Embryonic facial prominence (tissue), 1 donor: ENCODE measurements at regions not wholly inside any gene's neighbourhood (a gene's known extent, or its start where the extent isn't known, plus 50 kb on each side); places are given as distances from the start of the nearest gene placed in this dataset.
"Not testable (repeated sequence)": the region's sequence is repeated elsewhere in the genome, so short reads cannot be mapped to it uniquely, and the experiment has no call there.

Experiments used
- DNase-seq: peaks from one replicate; pipeline ENCODE4 v3.0.0-alpha.2; 2016; ENCODE audit errors: extremely low spot score

DNA sequence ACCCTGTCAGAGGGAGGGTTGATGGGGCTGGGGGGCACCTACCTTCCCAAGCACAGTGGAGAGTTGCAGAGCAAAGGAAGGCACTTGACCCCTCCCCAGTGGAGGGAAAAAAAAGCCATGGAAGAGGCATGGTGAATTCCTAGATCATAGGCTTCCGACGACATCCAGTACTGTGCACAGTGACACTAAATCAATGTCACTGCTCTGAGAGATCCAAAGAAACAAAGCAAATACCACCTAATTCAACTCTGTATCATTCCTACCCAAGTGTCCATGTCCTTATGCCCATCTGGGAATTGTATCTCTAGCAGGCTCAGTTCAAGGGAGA lies 344.2 kb upstream of the NCAM1 start:
- no peak for DNase-seq

- DNase-seq = no peak
These were observed 343.0 kb upstream of the NCAM1 start for GRCh38 chr11:112617977-112618826.

DNA sequence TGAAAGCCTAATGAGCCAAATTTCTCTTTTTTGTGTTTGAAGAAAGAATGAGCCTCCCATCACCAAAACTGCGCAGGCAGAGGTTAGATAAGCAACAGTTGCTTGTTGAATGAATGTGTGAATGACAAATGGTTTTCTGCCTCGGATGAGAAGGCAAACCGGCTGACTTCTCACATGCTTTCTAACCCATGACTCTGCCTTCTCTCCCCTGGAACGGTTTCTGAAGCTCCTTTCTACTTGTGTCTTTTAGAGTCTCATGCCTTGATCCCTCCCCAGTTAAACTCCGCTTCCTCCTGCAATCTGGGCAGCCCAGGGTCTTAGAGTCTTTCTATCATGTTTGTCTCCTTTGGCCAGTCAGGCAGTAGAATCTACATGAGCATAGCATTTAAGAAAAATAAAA lies 342.1 kb upstream of the NCAM1 start:
- no peak for DNase-seq

DNA sequence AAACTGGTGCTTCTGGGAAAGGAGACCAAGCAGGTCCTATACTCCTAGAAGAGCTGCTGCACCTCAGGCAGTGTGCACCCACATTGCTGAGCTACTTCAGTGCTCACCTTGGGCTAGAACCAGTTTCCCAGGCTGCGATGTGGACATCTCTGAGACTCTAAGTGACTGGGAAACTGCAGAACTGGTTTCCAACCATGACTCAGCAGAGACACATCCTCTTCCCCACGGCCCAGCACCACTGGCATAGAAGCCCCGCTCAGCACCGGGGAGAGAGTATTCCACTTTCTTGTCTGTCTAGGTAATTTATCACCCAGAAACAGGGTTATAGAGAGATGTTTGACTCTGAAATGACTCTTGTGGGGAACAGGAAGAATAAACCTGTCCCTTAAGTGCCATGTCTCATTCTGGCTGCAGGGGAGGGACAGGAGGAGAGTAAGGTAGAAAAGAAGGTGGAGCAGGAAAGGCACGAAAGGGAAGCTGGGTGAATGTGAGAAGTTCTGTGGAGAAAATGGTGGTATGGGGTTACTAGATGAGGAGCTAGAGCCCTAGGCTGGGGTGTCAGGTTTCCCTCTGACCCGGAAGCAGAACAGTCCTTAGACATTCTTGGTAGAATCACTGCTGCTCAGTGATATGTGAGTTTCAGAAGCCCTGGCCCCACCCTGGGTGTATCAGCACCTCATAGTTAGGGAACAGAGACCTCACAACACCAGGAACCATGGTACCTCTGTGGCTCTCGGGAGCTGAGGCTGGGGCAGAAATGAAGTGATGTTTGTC lies 340.4 kb upstream of the NCAM1 start:
- no peak for DNase-seq

DNA sequence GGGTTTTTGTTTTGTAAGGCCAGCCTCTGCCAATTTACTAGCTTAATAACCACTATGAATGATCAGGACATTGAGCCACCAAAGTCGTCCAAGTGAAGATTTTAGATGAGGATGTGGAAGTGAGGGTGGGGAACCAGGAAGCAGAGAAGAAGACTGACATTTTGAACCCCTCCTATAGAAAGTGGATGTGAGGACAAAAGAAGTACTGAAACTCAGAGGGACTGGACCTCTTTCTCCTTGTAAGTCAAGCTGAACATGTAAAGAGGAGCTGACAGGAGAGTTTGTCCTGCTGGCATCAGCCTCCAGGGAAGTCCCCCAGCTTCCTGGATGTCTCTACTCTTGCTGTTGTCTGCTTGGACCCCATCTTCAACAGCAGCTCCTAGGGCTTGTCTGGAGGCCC lies 338.2 kb upstream of the NCAM1 start:
- no peak for DNase-seq

- DNase-seq = no peak
These were observed 336.8 kb upstream of the NCAM1 start for GRCh38 chr11:112624431-112624830.

DNA sequence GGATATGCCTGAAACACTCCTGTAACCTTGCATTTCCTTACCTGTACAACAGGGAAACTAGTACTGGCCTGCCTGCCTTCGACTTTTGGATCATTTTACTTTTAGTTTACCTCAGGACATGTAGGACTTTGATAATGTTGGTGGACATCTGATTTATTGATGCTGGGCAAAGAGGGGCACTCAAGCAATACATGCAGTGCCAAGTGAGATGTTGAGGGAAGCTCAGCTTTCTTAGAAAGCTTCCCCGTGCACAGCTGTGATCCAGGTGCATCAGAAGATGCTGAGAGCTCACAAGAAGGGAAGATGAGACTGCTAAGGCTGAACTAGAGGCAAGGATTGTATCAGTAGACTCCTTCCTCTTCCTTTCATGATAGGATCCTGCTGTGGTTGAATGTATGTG lies 336.2 kb upstream of the NCAM1 start:
- DNase-seq = not testable (repeated sequence)

DNA sequence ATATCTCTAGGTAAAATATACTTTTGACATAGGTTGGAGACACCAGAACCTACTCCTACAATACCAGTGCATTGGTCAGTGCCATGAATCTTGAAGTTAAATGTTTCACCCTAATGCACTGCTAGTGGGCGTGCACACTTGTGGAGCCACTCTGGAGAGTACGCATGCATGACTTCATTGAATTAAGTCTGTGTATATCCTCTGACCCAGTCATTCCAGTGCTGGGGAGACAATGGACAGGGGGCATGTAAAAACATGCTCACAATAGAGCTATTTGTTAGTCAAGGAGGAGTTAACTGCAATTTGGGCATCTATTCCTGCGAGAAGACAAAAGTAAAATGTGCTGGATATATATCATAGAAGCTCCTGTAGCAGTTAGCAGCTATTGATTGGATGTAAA lies 335.4 kb upstream of the NCAM1 start:
- DNase-seq = no peak

DNA sequence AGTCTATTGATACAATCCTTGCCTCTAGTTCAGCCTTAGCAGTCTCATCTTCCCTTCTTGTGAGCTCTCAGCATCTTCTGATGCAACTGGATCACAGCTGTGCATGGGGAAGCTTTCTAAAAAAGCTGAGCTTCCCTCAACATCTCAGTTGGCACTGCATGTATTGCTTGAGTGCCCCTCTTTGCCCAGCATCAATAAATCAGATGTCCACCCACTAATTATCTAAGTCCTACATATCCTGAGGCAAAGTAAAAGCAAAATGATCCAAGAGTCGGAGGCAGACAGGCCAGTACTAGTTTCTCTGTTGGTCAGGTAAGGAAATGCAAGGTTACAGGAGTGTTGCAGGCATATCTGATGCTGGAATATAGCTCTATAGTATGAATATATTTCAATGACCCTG lies 334.5 kb upstream of the NCAM1 start:
- no peak for DNase-seq

- no peak for DNase-seq
These were observed 333.6 kb upstream of the NCAM1 start for GRCh38 chr11:112627588-112628045.

GRCh38 chr11:112628676-112629075 lies 332.5 kb upstream of the NCAM1 start:
- DNase-seq = no peak

DNA sequence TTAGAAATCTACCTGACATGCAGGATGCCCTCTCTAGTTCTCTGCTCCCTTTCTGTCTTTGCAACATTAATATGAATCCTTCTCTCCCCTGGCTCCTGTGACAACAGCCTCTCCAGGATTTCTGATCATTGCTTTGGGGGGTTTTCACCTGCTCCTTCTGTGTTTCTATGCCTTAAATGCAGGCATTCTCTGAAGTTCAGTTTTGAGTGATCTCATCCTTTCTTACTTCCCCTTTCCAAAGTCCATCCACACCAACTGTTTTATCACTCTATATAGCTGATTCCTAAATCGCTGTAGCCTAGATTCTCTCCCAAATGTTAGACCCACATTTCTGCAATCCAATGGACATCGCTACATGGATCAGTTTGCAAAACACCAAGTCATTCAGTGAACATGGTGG lies 330.7 kb upstream of the NCAM1 start:
- DNase-seq = no peak

- DNase-seq = no peak
These were observed 329.9 kb upstream of the NCAM1 start for GRCh38 chr11:112631333-112631732.

DNA sequence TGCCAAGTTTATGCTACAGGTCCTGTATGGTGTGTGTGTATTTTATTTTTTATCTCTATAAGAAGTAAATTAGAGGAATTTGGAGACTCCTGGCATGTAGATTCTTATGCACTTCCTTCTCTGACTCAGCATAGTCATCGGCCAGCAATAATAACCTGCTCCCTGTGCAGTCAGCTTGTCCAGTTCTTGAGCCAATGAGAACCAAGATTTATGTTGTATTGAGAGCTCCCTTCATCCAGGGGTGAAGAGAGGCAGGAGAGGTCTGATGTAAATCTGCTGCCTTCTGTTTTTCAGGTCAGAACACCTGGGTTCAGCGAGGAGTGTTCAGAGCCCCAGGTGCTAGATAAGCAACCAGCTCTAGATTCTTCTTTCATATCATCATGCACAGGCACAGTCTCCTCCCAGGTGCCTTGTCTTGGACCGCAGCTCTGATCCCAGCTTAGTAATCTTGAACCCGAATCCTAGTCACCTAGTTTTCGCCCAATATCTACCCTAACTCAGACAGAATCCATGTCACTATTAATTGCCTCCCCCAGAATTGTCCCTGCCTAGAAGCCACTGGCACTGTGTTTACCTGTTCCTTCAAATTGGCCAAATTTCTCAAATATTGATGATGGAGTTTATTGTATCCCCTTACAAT lies 328.2 kb upstream of the NCAM1 start:
- DNase-seq = no peak

GRCh38 chr11:112634551-112634950 lies 326.7 kb upstream of the NCAM1 start:
- DNase-seq = no peak

GRCh38 chr11:112634995-112635737 lies 326.1 kb upstream of the NCAM1 start:
- DNase-seq = no peak

GRCh38 chr11:112637076-112637475 lies 324.1 kb upstream of the NCAM1 start:
- DNase-seq = no peak

DNA sequence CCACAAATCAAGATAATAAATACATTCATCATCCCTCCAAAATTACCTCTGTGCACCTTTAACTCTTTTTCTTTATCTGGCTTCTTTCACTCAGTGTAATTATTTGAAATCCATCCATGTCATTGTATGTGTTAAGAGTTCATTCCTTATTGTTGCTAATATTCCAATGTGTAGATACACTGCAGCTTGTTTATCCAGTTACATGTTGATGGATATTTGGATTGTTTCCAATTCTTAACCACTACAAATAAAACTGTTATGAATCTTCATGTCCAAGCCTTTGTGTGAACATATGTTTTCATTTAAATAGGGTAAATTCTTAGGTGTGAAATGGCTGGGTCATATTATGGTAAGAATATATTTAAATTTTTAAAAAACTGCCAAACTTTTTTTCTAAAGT lies 323.3 kb upstream of the NCAM1 start:
- no peak for DNase-seq

- DNase-seq = no peak
These were observed 321.8 kb upstream of the NCAM1 start for GRCh38 chr11:112639469-112639868.

GRCh38 chr11:112643416-112643815 lies 317.8 kb upstream of the NCAM1 start:
- no peak for DNase-seq

GRCh38 chr11:112644410-112645131 lies 316.6 kb upstream of the NCAM1 start:
- no peak for DNase-seq
